ENCODE measurements at regions not wholly inside any gene's neighbourhood (a gene's known extent, or its start where the extent isn't known, plus 50 kb on each side); places are given as distances from the start of the nearest gene placed in this dataset.

GRCh38 chr2:236769981-236770671 lies 200.5 kb downstream of the ACKR3 start:
- TF ChIP-seq CTCF (IDR thresholded peaks at IDR 0.05) = no peak
- no peak for TF ChIP-seq ZFX (IDR thresholded peaks at IDR 0.05; ENCODE audit: borderline replicate concordance)

Measured in 22Rv1 (cell line).